ENCODE measurements at regions not wholly inside any gene's neighbourhood (a gene's known extent, or its start where the extent isn't known, plus 50 kb on each side); places are given as distances from the start of the nearest gene placed in this dataset.

- DNase-seq (ENCODE audit: low read depth in 2 of 2) = no peak
Observed at GRCh38 chr7:42311195-42311594, 74.2 kb upstream of the GLI3 start.

GRCh38 chr7:42292991-42293521 is 56.0 kb upstream of the GLI3 start:
- no peak for DNase-seq (ENCODE audit: low read depth in 2 of 2)

- no peak for DNase-seq (ENCODE audit: low read depth in 2 of 2)
Observed at GRCh38 chr7:42289473-42289872, 52.5 kb upstream of the GLI3 start.
